Frontal cortex (tissue), 3 donors: ENCODE measurements at regions not wholly inside any gene's neighbourhood (a gene's known extent, or its start where the extent isn't known, plus 50 kb on each side); places are given as distances from the start of the nearest gene placed in this dataset.

Source experiments
- DNase-seq, 2 donors: peaks; one replicate each; pipeline ENCODE4 v3.0.0; 2012; ENCODE audit warnings: low spot score in 2 of 2
- FAIRE-seq: peaks from 2 replicates; lab custom pipeline; 2012; peaks lifted over from hg19 to GRCh38; lab: Jason Lieb, UNC
- donor health status: control.
- donor health status: control.
- donor health status: control.

DNA sequence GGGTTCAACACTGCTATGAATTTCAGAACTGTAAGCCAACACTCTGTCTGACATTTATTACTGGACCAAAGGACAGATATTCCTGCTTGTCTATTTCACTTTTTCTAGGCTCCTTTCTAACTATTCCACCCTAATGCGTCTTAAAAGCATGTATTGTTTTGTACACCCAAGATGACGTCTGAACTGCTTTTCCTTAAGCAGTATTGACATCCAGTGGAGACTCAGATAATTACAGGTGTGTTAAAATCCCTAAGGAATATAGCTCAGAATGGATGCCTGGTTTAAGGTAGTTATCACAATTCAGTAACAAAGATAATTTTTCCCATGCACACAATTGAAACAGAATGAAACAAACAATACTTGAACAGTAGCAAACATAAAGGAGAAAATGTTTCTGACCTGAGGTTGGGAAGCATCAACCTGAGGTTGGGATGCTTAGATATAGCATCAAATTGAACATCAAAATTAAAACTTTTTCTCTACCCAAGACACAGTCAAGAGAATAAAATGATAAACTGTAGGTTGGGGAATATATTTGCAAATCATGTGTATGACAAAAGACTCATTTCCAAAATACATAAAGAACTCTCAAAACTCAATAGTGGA, 93.7 kb upstream of the PTPRR start:
- peak in 1 of 2 donors; percentile 5 for DNase-seq

DNA sequence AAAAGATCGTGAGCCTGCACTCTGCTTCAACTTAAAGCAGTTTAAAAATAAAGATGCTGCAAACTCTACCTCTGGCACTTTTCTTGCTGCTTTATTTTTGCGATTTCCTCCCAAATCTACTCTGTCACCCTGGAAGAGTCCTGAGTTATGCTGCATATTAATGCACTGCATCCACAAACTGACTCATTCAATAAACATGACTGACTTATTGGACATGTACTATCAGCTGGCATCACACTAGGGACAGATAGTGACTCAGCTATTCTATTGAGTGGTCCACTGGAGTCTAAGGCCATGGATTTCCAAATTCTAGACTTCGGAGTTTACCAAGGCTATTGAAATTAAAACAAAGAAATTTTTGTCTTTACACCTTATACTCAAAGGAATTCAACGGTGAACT, 90.7 kb upstream of the PTPRR start:
- DNase-seq (no peak), FAIRE-seq (no peak)

More for the DNA sequence above, 93.7 kb upstream of the PTPRR start:
- no peak for FAIRE-seq

- FAIRE-seq = no peak
- DNase-seq = no peak
Observed at GRCh38 chr12:71010143-71010479, 89.6 kb upstream of the PTPRR start.

- DNase-seq (no peak), FAIRE-seq (no peak)
Observed at GRCh38 chr12:71009430-71010142, 89.0 kb upstream of the PTPRR start.

- FAIRE-seq = no peak
- no peak for DNase-seq
Observed at GRCh38 chr12:71008616-71009015, 88.1 kb upstream of the PTPRR start.

GRCh38 chr12:71007781-71008404, 87.4 kb upstream of the PTPRR start:
- DNase-seq (no peak), FAIRE-seq (no peak)

- no peak for DNase-seq
Observed at GRCh38 chr12:71007020-71007419, 86.5 kb upstream of the PTPRR start.

DNA sequence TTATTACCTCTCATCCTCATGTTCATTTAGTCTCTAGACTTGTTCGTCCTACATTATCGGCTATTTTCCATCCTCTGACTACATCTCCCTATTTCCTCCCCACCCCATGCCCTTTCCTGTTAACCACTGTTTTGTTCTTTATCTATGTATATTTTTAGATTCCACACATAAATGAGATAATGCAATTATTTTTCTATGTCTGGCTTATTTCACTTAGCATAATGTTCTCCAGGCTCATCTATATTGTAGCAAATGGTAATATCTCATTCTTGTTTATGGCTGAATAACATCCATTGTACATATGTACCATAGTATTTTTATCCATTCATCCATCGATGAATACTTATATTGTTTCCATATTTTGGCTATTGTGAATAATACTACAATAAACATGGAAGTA, 84.6 kb upstream of the PTPRR start:
- FAIRE-seq (no peak), DNase-seq (no peak)

More at GRCh38 chr12:71007020-71007419, 86.5 kb upstream of the PTPRR start:
- FAIRE-seq = no peak

DNA sequence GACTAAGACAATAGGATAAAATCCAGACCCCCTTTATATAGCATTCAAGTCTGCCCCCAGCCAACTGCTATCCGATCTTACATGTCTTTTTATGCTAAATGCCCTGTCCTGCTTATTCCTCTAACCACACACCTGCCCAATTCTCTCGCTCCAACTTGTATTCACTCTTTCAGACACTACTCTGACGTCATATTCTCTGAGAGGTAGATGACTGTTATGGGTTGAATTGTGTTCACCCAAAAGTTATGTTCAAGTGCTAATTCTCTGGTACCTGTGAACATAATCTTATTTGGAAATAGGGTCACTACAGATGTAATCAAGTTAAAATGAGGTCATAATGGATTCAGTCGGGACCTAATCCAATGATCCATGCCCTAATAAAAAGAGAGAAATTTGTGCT, 84.0 kb upstream of the PTPRR start:
- DNase-seq (no peak), FAIRE-seq (no peak)

DNA sequence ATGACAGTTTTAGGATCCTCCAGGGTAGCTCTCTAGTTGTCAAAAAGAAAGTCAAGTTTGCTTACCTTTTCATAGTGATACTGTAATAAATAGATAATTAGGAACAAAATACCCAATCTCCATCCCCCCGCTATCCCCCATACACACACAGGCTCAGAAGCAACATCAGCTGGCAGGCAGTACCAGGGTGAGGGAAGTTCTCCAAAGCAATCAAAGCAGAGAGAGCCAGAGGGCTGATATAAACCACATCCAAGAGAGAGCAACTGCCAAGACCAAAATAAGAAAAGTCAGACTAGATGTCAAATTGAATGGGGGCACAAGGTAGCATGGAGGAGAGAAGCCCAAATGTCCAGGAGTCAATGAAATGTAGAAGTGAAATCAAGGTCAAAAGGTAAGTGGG, 80.2 kb upstream of the PTPRR start:
- no peak for FAIRE-seq
- DNase-seq = no peak

GRCh38 chr12:71000255-71000654, 79.7 kb upstream of the PTPRR start:
- DNase-seq = no peak
- FAIRE-seq = no peak

GRCh38 chr12:70994217-70994788, 73.8 kb upstream of the PTPRR start:
- no peak for DNase-seq
- FAIRE-seq = no peak

GRCh38 chr12:70989232-70989631, 68.7 kb upstream of the PTPRR start:
- FAIRE-seq = no peak
- no peak for DNase-seq

GRCh38 chr12:70985850-70986249, 65.3 kb upstream of the PTPRR start:
- FAIRE-seq (no peak), DNase-seq (no peak)

DNA sequence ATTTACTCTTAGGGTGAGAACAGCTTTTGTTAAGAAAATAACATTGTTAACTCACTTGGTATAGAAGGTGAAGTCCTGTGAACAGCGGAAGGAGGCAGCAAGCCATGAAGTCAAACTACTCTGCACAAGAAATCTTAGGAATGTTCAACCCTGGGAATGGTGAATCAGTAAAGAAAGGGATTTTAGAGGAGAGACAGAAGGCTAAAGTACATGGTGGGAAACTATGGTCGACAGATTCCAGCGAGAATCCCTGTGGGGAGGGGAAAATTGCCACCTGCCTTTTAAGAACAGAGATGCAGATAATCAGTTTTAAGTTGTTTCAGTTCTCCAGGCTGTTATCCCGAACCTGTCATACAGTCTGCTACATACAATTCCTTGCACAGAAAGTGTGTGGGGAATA, 63.2 kb upstream of the PTPRR start:
- DNase-seq (no peak), FAIRE-seq (no peak)

GRCh38 chr12:70982991-70983390, 62.5 kb upstream of the PTPRR start:
- no peak for FAIRE-seq

DNA sequence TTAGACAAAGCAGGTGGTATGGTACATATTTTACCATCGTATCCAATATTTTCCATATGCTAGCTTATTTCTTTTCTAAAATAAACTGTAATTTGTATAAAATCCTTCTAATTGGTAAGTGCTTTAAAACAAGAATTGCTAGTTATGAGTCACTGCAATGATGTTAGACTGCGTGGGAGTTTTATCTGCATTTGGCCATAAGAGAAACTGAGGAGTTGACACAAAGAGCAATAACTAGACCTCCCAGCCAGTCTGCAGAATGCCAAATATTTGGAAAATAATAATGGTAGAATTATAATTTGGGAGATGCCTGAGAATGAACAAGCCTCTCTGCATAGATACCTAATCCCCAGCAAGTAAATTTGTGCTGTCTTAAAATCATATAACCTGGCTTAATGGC, 61.7 kb upstream of the PTPRR start:
- no peak for FAIRE-seq
- DNase-seq = no peak

More at GRCh38 chr12:70982991-70983390, 62.5 kb upstream of the PTPRR start:
- DNase-seq = no peak

DNA sequence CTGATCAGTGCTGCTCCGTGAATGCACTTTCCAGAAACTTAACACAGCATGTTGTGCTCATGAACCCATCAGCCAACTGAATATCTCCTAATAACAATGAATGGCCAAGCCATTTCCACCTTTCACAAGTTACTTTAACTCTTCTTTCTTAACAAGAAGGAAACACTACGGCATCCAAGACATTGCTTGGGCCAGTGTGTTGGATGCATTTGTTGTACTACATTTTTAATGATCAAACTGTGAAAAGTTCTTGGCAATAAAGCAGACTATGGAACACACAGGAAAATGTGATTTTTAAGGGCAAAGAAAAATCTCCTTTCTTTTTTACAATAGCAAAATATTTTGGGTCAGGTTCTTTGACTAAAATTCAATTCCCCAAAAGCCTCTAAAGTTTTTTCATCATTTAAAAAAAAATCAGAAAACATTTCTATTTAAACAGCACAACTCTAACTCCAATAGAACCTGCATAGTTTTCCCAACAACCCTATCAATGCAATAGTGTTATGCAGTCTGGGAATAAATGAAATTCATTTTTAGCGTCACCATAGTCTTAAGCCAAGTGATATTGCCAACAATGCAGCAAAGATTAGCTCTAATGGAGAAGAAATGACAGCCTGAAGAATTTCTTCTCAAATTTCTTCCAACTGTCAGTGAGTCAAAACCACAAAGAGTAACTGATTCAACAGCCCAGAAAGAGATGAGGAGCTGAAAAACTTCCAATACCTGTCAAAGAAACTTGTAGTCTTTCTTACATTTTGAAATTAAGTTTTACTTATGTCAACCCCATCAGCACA, 50.7 kb upstream of the PTPRR start:
- FAIRE-seq = no peak
- no peak for DNase-seq
